Endothelial cell of umbilical vein (primary cell): ENCODE measurements at regions not wholly inside any gene's neighbourhood (a gene's known extent, or its start where the extent isn't known, plus 50 kb on each side); places are given as distances from the start of the nearest gene placed in this dataset.

ENCODE experiments used
- BruUV-seq: library from RNA; stranded (reverse); fragments of 400-500 nt; replicated peaks from 2 replicates; lab custom pipeline; 2021; lab: Mats Ljungman, UMichigan
- CTCF ChIA-PET: fragments of 300-600, 350-600 bp; sonication (Branson Sonifier 250); formaldehyde crosslinking; loops from one replicate; lab custom pipeline; 2021; ENCODE audit warnings: antibody characterized with exemption, inconsistent platforms; lab: Charles Lee
- POLR2A ChIA-PET: fragments of 300-600, 350-600 bp; sonication (Branson Sonifier 250); formaldehyde crosslinking; loops from one replicate; lab custom pipeline; 2021; ENCODE audit warnings: antibody characterized with exemption, inconsistent platforms; lab: Charles Lee
- DNase-seq: peaks from one replicate; pipeline ENCODE4 v3.0.0-alpha.2; 2011; ENCODE audit warnings: low read depth, low spot score
- FAIRE-seq: peaks from 2 replicates; lab custom pipeline; 2011; peaks lifted over from hg19 to GRCh38; lab: Jason Lieb, UNC
- H2AFZ ChIP-seq: 2 replicates; pipeline ENCODE4 v1.6.0; 2012; ENCODE audit warnings: low read depth, low read length, control low read depth, inconsistent platforms
- H3K27ac ChIP-seq: 2 replicates; pipeline ENCODE4 v1.5.1; 2011; ENCODE audit warnings: low read depth, mild to moderate bottlenecking, control low read depth, low read length, moderate library complexity; ENCODE audit not compliant: insufficient read depth
- H3K27me3 ChIP-seq, 2 experiments: 2 replicates each; pipeline versions ENCODE4 v1.6.0 to v1.6.1; 2011; ENCODE audit warnings: low read length in 2 of 2, mixed read lengths in 1 of 2; ENCODE audit not compliant: control insufficient read depth in 2 of 2, insufficient read depth in 2 of 2
- H3K36me3 ChIP-seq, 2 experiments: 2 replicates in 1 of 2; 3 replicates in 1 of 2; pipeline ENCODE4 v1.5.1; 2011; ENCODE audit warnings: low read length in 2 of 2, mild to moderate bottlenecking in 1 of 2, moderate library complexity in 1 of 2; ENCODE audit not compliant: control insufficient read depth in 2 of 2, insufficient read depth in 2 of 2; ENCODE audit errors: extremely low read depth in 1 of 2
- H3K4me1 ChIP-seq: 3 replicates; pipeline ENCODE4 v1.5.1; 2011; ENCODE audit warnings: mild to moderate bottlenecking, low read length; ENCODE audit not compliant: control insufficient read depth, insufficient read depth; ENCODE audit errors: extremely low read depth
- H3K4me2 ChIP-seq: 2 replicates; pipeline ENCODE4 v1.6.1; 2011; ENCODE audit warnings: low read length, control low read depth, mixed read lengths; ENCODE audit not compliant: insufficient read depth
- H3K4me3 ChIP-seq, 3 experiments: fragments of 200-600 bp in 1 of 3; sonication (generic), shearing (Covaris generic) in 1 of 3; replicated peaks in 1 of 3; 2 replicates each; pipeline ENCODE4 v1.5.1; 2011 to 2016; ENCODE audit warnings: control low read depth in 3 of 3, low read length in 3 of 3, mild to moderate bottlenecking in 2 of 3, inconsistent platforms in 1 of 3, low read depth in 1 of 3, moderate library complexity in 1 of 3; ENCODE audit not compliant: insufficient read depth in 1 of 3
- H3K79me2 ChIP-seq: 2 replicates; pipeline ENCODE4 v1.6.0; 2012; ENCODE audit warnings: low read length, inconsistent platforms; ENCODE audit not compliant: control insufficient read depth, insufficient read depth
- H3K9ac ChIP-seq: replicated peaks from 2 replicates; pipeline ENCODE3; 2011; ENCODE audit warnings: low read length, control low read depth; ENCODE audit not compliant: insufficient read depth; ENCODE audit errors: extremely low read depth
- H3K9me1 ChIP-seq: replicated peaks from 3 replicates; pipeline ENCODE4 v1.6.0; 2011; ENCODE audit warnings: mild to moderate bottlenecking, low read length; ENCODE audit not compliant: control insufficient read depth, insufficient read depth; ENCODE audit errors: extremely low read depth
- H3K9me3 ChIP-seq: replicated peaks from 2 replicates; pipeline ENCODE4 v1.5.1; 2012; ENCODE audit warnings: low read length, inconsistent platforms; ENCODE audit not compliant: control insufficient read depth, insufficient read depth
- H4K20me1 ChIP-seq: replicated peaks from 2 replicates; pipeline ENCODE3; 2011; ENCODE audit warnings: mild to moderate bottlenecking, low read length; ENCODE audit not compliant: control insufficient read depth, insufficient read depth; ENCODE audit errors: extremely low read depth
- EZH2 ChIP-seq: IDR thresholded peaks from 2 replicates; pipeline ENCODE4 v1.6.1; 2012; ENCODE audit warnings: borderline replicate concordance, low read depth, mild to moderate bottlenecking, moderate library complexity, low read length, inconsistent platforms; ENCODE audit not compliant: severe bottlenecking
- FOS ChIP-seq: IDR thresholded peaks from 2 replicates; pipeline ENCODE4 v1.6.1; 2011; ENCODE audit warnings: mild to moderate bottlenecking, low read length, moderate library complexity, borderline replicate concordance; ENCODE audit not compliant: insufficient read depth
- GATA2 ChIP-seq: IDR thresholded peaks from 2 replicates; pipeline ENCODE4 v1.7.0; 2011; ENCODE audit warnings: low read depth, mild to moderate bottlenecking, moderate library complexity, mixed read lengths, low read length; ENCODE audit not compliant: insufficient read length, insufficient read depth
- JUN ChIP-seq: IDR thresholded peaks from 2 replicates; pipeline ENCODE4 v1.6.1; 2011; ENCODE audit warnings: borderline replicate concordance, low read depth; ENCODE audit not compliant: insufficient read length, insufficient read depth
- MYC ChIP-seq: IDR thresholded peaks from one replicate; pipeline ENCODE4 v1.6.1; 2011; ENCODE audit warnings: mild to moderate bottlenecking, low read depth, low read length
- POLR2A ChIP-seq: IDR thresholded peaks from 2 replicates; pipeline ENCODE4 v1.6.1; 2012; ENCODE audit warnings: low read depth, mild to moderate bottlenecking, control low read depth, low read length
- POLR2AphosphoS5 ChIP-seq: IDR thresholded peaks from 2 replicates; pipeline ENCODE4 v1.6.1; 2012; ENCODE audit warnings: low read depth, mild to moderate bottlenecking, control low read depth, low read length, moderate library complexity; ENCODE audit not compliant: insufficient read depth
- dilution Hi-C: fragments of 300-500 bp; cut with MboI; formaldehyde crosslinking; loops from one replicate; pipeline ENCODE4 v1.15.0; 2019; ENCODE audit warnings: low sequenced_read_pairs; ENCODE audit not compliant: extremely low pct_ligation_motif_present
- intact Hi-C: fragments of 100-400 bp; cut with micrococcal nuclease; formaldehyde crosslinking; loops from one replicate; pipeline ENCODE4 v1.10.0; 2022
- TF ChIP-seq, protein P1 (sequence below): IDR thresholded peaks from 2 replicates; pipeline ENCODE4 v1.6.1; 2011; ENCODE audit not compliant: insufficient read depth, insufficient read length
- TF ChIP-seq, protein P2 (sequence below), 2 donors: IDR thresholded peaks; 1 replicate in 1 of 2; 2 replicates in 1 of 2; pipeline ENCODE4 v1.5.1; 2011; ENCODE audit warnings: low read length in 2 of 2, mild to moderate bottlenecking in 2 of 2, moderate library complexity in 2 of 2, control low read depth in 1 of 2, inconsistent platforms in 1 of 2, low read depth in 1 of 2; ENCODE audit not compliant: insufficient read depth in 1 of 2; ENCODE audit errors: extremely low read depth in 1 of 2

DNA sequence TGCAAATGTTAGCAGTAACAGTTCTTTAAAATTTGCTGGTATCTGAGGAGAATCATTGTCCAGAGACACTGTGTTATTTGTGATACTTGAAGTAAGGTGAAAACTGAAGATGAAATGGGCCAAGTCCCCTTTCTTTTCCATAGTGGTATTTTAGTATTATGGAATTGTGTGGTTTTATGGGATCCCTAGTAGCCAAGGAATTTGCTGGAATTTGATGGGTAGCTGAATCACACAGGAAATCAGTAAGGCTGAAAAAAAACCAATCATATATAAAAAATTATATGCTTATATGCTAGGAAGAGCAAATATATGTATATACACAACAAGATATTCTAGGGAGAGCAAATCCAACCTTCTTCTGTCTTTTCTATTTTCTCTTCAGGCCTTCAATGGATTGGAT lies 54.2 kb upstream of the TACR1 start:
- H3K4me2 ChIP-seq, result no peak overlapping the region
- no peaks in the 10 kb centered on the region for H3K36me3 ChIP-seq
- no peaks in the 10 kb centered on the region for H3K27me3 ChIP-seq
- no peaks in the 10 kb centered on the region for H3K79me2 ChIP-seq
- no peak for TF ChIP-seq FOS
- TF ChIP-seq POLR2A, result no peak
- no peak for TF ChIP-seq MYC
- TF ChIP-seq JUN, result no peak
- TF ChIP-seq, protein P1, sequence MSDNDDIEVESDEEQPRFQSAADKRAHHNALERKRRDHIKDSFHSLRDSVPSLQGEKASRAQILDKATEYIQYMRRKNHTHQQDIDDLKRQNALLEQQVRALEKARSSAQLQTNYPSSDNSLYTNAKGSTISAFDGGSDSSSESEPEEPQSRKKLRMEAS, result no peak
- no peak for TF ChIP-seq EZH2
- TF ChIP-seq POLR2AphosphoS5, result no peak
- TF ChIP-seq, protein P2, sequence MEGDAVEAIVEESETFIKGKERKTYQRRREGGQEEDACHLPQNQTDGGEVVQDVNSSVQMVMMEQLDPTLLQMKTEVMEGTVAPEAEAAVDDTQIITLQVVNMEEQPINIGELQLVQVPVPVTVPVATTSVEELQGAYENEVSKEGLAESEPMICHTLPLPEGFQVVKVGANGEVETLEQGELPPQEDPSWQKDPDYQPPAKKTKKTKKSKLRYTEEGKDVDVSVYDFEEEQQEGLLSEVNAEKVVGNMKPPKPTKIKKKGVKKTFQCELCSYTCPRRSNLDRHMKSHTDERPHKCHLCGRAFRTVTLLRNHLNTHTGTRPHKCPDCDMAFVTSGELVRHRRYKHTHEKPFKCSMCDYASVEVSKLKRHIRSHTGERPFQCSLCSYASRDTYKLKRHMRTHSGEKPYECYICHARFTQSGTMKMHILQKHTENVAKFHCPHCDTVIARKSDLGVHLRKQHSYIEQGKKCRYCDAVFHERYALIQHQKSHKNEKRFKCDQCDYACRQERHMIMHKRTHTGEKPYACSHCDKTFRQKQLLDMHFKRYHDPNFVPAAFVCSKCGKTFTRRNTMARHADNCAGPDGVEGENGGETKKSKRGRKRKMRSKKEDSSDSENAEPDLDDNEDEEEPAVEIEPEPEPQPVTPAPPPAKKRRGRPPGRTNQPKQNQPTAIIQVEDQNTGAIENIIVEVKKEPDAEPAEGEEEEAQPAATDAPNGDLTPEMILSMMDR (IDR thresholded peaks at IDR 0.05; ENCODE audit: extremely low read depth in 1 of 2, insufficient read depth in 1 of 2, low read depth in 1 of 2, low read length in 2 of 2), result no peak
- no peak for TF ChIP-seq GATA2
- no peak overlapping the region for H3K27ac ChIP-seq
- intact Hi-C loops (no loop called here), dilution Hi-C loops (no loop called here)
- no peak for DNase-seq
- no peak overlapping the region for H2AFZ ChIP-seq
- H3K4me3 ChIP-seq, result no peak overlapping the region
- H4K20me1 ChIP-seq, result no peaks in the 10 kb centered on the region
- POLR2A ChIA-PET, result no interaction called here
- CTCF ChIA-PET, result no interaction called here
- no peaks in the 10 kb centered on the region for H3K9me1 ChIP-seq
- no peaks in the 10 kb centered on the region for H3K4me1 ChIP-seq
- BruUV-seq, result no TSS peak
- H3K9ac ChIP-seq, result no peak overlapping the region
- H3K9me3 ChIP-seq, result no peaks in the 10 kb centered on the region
- no peak for FAIRE-seq
